K562 (cell line): ENCODE measurements at regions not wholly inside any gene's neighbourhood (a gene's known extent, or its start where the extent isn't known, plus 50 kb on each side); places are given as distances from the start of the nearest gene placed in this dataset.

Experiments
- EGR1 ChIP-seq: fragments of 450-650 bp; conservative IDR thresholded peaks from 2 replicates; pipeline ENCODE4 v1.6.1; 2017; ENCODE audit warnings: mild to moderate bottlenecking
- FOXK1 ChIP-seq: sonication (generic); formaldehyde crosslinking; IDR thresholded peaks from 2 replicates; pipeline ENCODE4 v1.8.0; 2022; ENCODE audit warnings: missing genetic modification reagents, mild to moderate bottlenecking, borderline replicate concordance
- PHTF2 ChIP-seq: fragments of 250-450 bp; sonication (Bioruptor Pico); IDR thresholded peaks from 2 replicates; pipeline ENCODE4 v1.5.0; 2021; ENCODE audit warnings: mild to moderate bottlenecking
- POLR2AphosphoS5 ChIP-seq: IDR thresholded peaks from 2 replicates; pipeline ENCODE4 v1.6.1; 2011; ENCODE audit warnings: mild to moderate bottlenecking, low read depth, low read length, moderate library complexity; ENCODE audit not compliant: control insufficient read depth, insufficient read depth
- ZFX ChIP-seq: sonication (generic); formaldehyde crosslinking; IDR thresholded peaks from 2 replicates; pipeline ENCODE4 v1.8.0; 2022; ENCODE audit warnings: mild to moderate bottlenecking, missing genetic modification reagents, moderate library complexity
- ZNF668 ChIP-seq: fragments of 250-450 bp; sonication (Bioruptor Pico); IDR thresholded peaks from 2 replicates; pipeline ENCODE4 v1.8.0; 2022; ENCODE audit warnings: mild to moderate bottlenecking, inconsistent platforms
- TF ChIP-seq, protein P1 (sequence below), 3 experiments: IDR thresholded peaks in 2 of 3; conservative IDR thresholded peaks in 1 of 3; 2 replicates each; pipeline ENCODE4 v1.5.1; 2011 to 2012; ENCODE audit warnings: low read length in 3 of 3, mild to moderate bottlenecking in 3 of 3, control low read depth in 2 of 3, improper control_type of control experiment in 1 of 3, inconsistent platforms in 1 of 3, low read depth in 1 of 3, mixed read lengths in 1 of 3, moderate library complexity in 1 of 3; ENCODE audit not compliant: insufficient read depth in 2 of 3
- TF ChIP-seq, protein P2 (sequence below): sonication (generic); formaldehyde crosslinking; IDR thresholded peaks from 2 replicates; pipeline ENCODE4 v1.9.0; 2022; ENCODE audit warnings: mild to moderate bottlenecking, missing genetic modification reagents

DNA sequence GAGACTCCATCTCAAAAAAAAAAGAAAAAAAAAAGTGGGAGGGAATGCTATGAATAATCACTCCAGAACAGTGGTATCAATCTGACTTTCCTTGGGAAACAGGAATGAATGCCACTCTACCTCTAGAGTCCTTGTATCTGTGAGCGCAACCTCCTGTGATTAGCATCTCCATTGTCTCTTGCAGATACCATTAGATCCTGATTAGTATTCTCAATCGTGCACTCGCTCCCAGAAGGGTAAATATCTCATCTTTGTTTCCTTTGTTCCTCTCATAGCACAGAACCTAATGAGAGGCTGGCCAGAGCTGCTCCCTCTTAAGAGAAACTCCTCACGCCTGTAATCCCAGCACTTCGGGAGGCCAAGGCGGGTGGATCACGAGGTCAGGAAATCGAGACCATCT is 184.4 kb upstream of the KCNK2 start:
- TF ChIP-seq POLR2AphosphoS5 (no peak), EGR1 (no peak), ZNF668 (CRISPR knock-in tag) (no peak), FOXK1 (CRISPR knock-in tag) (no peak), PHTF2 (CRISPR knock-in tag) (no peak), ZFX (CRISPR knock-in tag) (no peak)
- TF ChIP-seq, protein P1, sequence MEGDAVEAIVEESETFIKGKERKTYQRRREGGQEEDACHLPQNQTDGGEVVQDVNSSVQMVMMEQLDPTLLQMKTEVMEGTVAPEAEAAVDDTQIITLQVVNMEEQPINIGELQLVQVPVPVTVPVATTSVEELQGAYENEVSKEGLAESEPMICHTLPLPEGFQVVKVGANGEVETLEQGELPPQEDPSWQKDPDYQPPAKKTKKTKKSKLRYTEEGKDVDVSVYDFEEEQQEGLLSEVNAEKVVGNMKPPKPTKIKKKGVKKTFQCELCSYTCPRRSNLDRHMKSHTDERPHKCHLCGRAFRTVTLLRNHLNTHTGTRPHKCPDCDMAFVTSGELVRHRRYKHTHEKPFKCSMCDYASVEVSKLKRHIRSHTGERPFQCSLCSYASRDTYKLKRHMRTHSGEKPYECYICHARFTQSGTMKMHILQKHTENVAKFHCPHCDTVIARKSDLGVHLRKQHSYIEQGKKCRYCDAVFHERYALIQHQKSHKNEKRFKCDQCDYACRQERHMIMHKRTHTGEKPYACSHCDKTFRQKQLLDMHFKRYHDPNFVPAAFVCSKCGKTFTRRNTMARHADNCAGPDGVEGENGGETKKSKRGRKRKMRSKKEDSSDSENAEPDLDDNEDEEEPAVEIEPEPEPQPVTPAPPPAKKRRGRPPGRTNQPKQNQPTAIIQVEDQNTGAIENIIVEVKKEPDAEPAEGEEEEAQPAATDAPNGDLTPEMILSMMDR (IDR thresholded peaks at IDR 0.05 in 2 of 3, conservative IDR thresholded peaks at IDR 0.05 in 1 of 3; ENCODE audit: insufficient read depth in 2 of 3, low read depth in 1 of 3, low read length in 3 of 3), result no peak
- TF ChIP-seq, protein P2, sequence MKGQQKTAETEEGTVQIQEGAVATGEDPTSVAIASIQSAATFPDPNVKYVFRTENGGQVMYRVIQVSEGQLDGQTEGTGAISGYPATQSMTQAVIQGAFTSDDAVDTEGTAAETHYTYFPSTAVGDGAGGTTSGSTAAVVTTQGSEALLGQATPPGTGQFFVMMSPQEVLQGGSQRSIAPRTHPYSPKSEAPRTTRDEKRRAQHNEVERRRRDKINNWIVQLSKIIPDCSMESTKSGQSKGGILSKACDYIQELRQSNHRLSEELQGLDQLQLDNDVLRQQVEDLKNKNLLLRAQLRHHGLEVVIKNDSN, result no peak
